RWPE2 (cell line): ENCODE measurements at regions not wholly inside any gene's neighbourhood (a gene's known extent, or its start where the extent isn't known, plus 50 kb on each side); places are given as distances from the start of the nearest gene placed in this dataset.

ENCODE experiments used
- ATAC-seq: fragments of 200-7000 bp; cut with Tn5 transposase; 3 replicates; pipeline ENCODE4 v1.9.1; 2021; ENCODE audit warnings: low read depth
- DNase-seq: peaks from one replicate; pipeline ENCODE4 v3.0.0-alpha.2; 2020; ENCODE audit warnings: low spot score
- H3K27ac ChIP-seq: fragments of 450-650 bp; 2 replicates; pipeline ENCODE4 v1.5.1; 2017; ENCODE audit warnings: mild to moderate bottlenecking; ENCODE audit not compliant: poor library complexity, severe bottlenecking
- H3K27me3 ChIP-seq: fragments of 250-450 bp; sonication (Bioruptor Pico); 2 replicates; pipeline ENCODE4 v1.5.1; 2021; ENCODE audit warnings: mild to moderate bottlenecking, moderate library complexity; ENCODE audit not compliant: insufficient read depth, poor library complexity, severe bottlenecking
- H3K36me3 ChIP-seq: fragments of 250-450 bp; sonication (Bioruptor Pico); 2 replicates; pipeline ENCODE4 v1.5.1; 2020; ENCODE audit warnings: low read depth, mild to moderate bottlenecking, moderate library complexity
- H3K4me1 ChIP-seq: fragments of 250-450 bp; sonication (Bioruptor Pico); 2 replicates; pipeline ENCODE4 v1.5.1; 2021; ENCODE audit warnings: mild to moderate bottlenecking, moderate library complexity; ENCODE audit not compliant: insufficient read depth, poor library complexity, severe bottlenecking
- H3K4me3 ChIP-seq: fragments of 250-450 bp; sonication (Bioruptor Pico); 2 replicates; pipeline ENCODE4 v1.5.1; 2021; ENCODE audit warnings: mild to moderate bottlenecking, moderate library complexity; ENCODE audit not compliant: severe bottlenecking
- H3K9me3 ChIP-seq: fragments of 250-450 bp; sonication (Bioruptor Pico); 2 replicates; pipeline ENCODE4 v1.5.1; 2021; ENCODE audit warnings: mild to moderate bottlenecking, moderate library complexity; ENCODE audit not compliant: severe bottlenecking
- CTCF ChIP-seq: fragments of 450-650 bp; IDR thresholded peaks from one replicate; pipeline ENCODE4 v1.5.1; 2017; ENCODE audit warnings: mild to moderate bottlenecking, moderate library complexity; ENCODE audit not compliant: poor library complexity, severe bottlenecking

DNA sequence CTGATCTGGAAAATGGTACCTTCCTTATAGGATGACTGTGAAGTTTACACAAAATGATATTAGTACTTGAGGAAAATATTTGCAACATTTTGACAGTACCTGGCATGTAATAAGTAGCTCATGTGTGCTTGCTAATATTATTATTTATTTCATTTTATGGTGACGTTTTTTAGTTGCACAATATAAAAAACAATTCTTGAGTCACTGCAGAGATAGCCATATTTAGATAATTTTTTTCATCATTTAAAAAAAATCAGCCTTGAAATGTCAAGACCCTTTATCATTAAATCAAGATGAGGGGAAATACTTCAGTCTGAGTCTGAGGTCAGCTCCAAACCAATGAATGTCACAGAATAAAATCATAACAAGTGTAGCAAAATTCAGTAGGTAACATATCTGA lies 196.8 kb upstream of the RUNX1 start:
- ATAC-seq: no peak

GRCh38 chr21:35244514-35244913 lies 195.4 kb upstream of the RUNX1 start:
- no peak for TF ChIP-seq CTCF
- Histone ChIP-seq H3K9me3 (no peaks in the 10 kb centered on the region), H3K27ac (no peak overlapping the region), H3K4me3 (no peak overlapping the region), H3K4me1 (peaks cover 6% of the 10 kb centered on the region), H3K36me3 (no peaks in the 10 kb centered on the region), H3K27me3 (no peaks in the 10 kb centered on the region)
- DNase-seq (no peak), ATAC-seq (peak; percentile 45; the same call in 1 of the 3 replicates)

More for the DNA sequence above, 196.8 kb upstream of the RUNX1 start:
- DNase-seq: no peak
- Histone ChIP-seq H3K4me1 (peaks cover 10% of the 10 kb centered on the region), H3K27ac (no peak overlapping the region), H3K4me3 (no peak overlapping the region), H3K9me3 (peaks cover 4% of the 10 kb centered on the region), H3K27me3 (no peaks in the 10 kb centered on the region), H3K36me3 (no peaks in the 10 kb centered on the region)
- no peak for TF ChIP-seq CTCF

- H3K36me3 ChIP-seq: no peaks in the 10 kb centered on the region
- DNase-seq: no peak
- no peaks in the 10 kb centered on the region for H3K9me3 ChIP-seq
- H3K27ac ChIP-seq: no peak overlapping the region
- H3K27me3 ChIP-seq: no peaks in the 10 kb centered on the region
- H3K4me3 ChIP-seq: no peak overlapping the region
- ATAC-seq: no peak
- H3K4me1 ChIP-seq: peaks cover 4% of the 10 kb centered on the region
- no peak for TF ChIP-seq CTCF
Observed at GRCh38 chr21:35243171-35243570, 194.1 kb upstream of the RUNX1 start.

DNA sequence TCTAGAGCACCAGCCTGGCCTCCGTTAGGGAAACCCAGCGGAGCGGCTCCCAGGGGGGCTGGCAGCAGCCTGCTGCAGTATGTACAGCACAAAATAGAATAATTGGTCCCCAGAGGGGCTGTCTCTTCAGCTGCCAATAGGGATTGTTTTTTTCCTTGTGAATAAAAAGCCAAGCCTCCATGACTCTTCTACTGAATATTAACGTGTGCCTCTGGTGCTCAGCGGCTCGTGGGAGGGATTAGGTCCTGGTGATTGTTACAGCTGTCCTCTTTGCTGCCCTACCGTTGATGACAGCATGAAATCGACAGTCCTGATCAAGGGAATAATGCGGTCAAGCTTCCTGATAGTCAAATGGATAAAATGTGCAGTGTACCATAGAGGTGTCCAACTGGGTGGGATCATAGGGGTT lies 190.7 kb upstream of the RUNX1 start:
- TF ChIP-seq CTCF: no peak
- DNase-seq (no peak), ATAC-seq (no peak)
- no peaks in the 10 kb centered on the region for H3K36me3 ChIP-seq
- no peak overlapping the region for H3K27ac ChIP-seq
- no peak overlapping the region for H3K4me3 ChIP-seq
- H3K4me1 ChIP-seq: peaks cover 4% of the 10 kb centered on the region
- H3K27me3 ChIP-seq: no peaks in the 10 kb centered on the region
- H3K9me3 ChIP-seq: no peaks in the 10 kb centered on the region

DNA sequence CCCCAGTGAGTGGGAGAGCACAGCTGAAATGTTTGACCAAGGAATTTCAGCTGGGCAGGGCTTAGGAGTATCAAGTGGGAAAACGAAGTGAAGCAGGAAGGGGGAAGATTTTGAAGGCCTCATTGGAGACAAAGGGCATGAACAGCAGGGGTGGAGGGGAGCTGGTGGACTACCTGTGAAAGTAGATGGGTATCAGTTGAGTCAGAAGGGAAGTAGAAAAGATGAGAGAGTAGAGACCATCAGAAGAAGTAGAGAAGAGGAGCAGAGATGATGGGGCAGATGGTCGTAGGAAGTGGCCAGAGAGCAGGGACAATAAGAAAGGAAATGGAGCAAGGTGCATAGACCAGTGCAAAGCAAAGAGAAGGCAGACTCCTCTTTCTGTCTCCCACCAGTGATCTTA lies 189.0 kb upstream of the RUNX1 start:
- TF ChIP-seq CTCF: no peak
- Histone ChIP-seq H3K9me3 (no peaks in the 10 kb centered on the region), H3K4me3 (no peak overlapping the region)

More for the DNA sequence above, 189.0 kb upstream of the RUNX1 start:
- DNase-seq: no peak
- no peaks in the 10 kb centered on the region for H3K27me3 ChIP-seq
- no peak for ATAC-seq
- H3K27ac ChIP-seq: no peak overlapping the region
- H3K4me1 ChIP-seq: no peaks in the 10 kb centered on the region
- H3K36me3 ChIP-seq: no peaks in the 10 kb centered on the region
